Left ventricle myocardium inferior (tissue), 1 donor: ENCODE measurements at regions not wholly inside any gene's neighbourhood (a gene's known extent, or its start where the extent isn't known, plus 50 kb on each side); places are given as distances from the start of the nearest gene placed in this dataset.

ENCODE experiments used
- DNase-seq: peaks from one replicate; pipeline ENCODE4 v3.0.0-alpha.2; 2020
- H3K27ac ChIP-seq: fragments of 200-600 bp; replicated peaks from 2 replicates; pipeline ENCODE4 v1.8.0; 2021
- H3K27me3 ChIP-seq: fragments of 200-600 bp; 2 replicates; pipeline ENCODE4 v1.8.0; 2021; ENCODE audit warnings: low read depth
- H3K36me3 ChIP-seq: fragments of 200-600 bp; 2 replicates; pipeline ENCODE4 v1.8.0; 2021
- H3K4me1 ChIP-seq: fragments of 200-600 bp; 2 replicates; pipeline ENCODE4 v1.8.0; 2021
- H3K4me3 ChIP-seq: fragments of 200-600 bp; 2 replicates; pipeline ENCODE4 v1.8.0; 2021; ENCODE audit warnings: mild to moderate bottlenecking, moderate library complexity
- H3K9me3 ChIP-seq: fragments of 200-600 bp; replicated peaks from 2 replicates; pipeline ENCODE4 v1.8.0; 2021
- intact Hi-C: fragments of 100-400 bp; cut with micrococcal nuclease; formaldehyde crosslinking; loops from one replicate; pipeline ENCODE4 v1.11.0; 2022
- TF ChIP-seq, protein P1 (sequence below): fragments of 200-600 bp; IDR thresholded peaks from 2 replicates; pipeline ENCODE4 v1.8.0; 2021; ENCODE audit warnings: antibody characterized with exemption, mild to moderate bottlenecking, borderline replicate concordance
- donor health status: DM: no; HTN: yes; CAD: no; lungs with severe emphysema.

DNA sequence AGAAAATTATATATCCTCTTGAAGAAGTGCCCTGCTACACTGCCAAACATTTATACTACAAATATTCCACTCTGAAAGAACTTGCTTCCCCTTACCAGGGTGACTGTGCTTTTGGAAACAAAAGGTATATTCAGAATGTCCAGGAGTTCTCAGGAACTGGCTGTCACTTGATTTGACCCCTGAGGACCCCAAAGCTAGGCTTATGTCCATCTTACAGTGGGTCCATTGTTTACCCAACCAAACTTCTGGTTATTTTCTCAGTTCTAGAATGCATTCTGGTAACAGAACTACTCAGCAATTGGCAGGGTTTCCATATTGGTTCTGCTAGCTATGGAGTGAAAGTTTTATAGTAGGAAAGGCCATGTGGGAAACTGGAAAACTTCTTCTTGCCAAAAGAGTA lies 207.1 kb upstream of the KCTD3 start:
- TF ChIP-seq, protein P1, sequence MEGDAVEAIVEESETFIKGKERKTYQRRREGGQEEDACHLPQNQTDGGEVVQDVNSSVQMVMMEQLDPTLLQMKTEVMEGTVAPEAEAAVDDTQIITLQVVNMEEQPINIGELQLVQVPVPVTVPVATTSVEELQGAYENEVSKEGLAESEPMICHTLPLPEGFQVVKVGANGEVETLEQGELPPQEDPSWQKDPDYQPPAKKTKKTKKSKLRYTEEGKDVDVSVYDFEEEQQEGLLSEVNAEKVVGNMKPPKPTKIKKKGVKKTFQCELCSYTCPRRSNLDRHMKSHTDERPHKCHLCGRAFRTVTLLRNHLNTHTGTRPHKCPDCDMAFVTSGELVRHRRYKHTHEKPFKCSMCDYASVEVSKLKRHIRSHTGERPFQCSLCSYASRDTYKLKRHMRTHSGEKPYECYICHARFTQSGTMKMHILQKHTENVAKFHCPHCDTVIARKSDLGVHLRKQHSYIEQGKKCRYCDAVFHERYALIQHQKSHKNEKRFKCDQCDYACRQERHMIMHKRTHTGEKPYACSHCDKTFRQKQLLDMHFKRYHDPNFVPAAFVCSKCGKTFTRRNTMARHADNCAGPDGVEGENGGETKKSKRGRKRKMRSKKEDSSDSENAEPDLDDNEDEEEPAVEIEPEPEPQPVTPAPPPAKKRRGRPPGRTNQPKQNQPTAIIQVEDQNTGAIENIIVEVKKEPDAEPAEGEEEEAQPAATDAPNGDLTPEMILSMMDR: no peak
- Histone ChIP-seq H3K36me3 (no peaks in the 10 kb centered on the region), H3K4me3 (no peak overlapping the region), H3K27me3 (no peaks in the 10 kb centered on the region), H3K4me1 (no peaks in the 10 kb centered on the region), H3K9me3 (peaks cover 31% of the 10 kb centered on the region), H3K27ac (no peak overlapping the region)
- intact Hi-C loops: no loop called here
- no peak for DNase-seq

- Histone ChIP-seq H3K27ac (no peak overlapping the region), H3K27me3 (no peaks in the 10 kb centered on the region), H3K9me3 (peaks cover 38% of the 10 kb centered on the region), H3K4me3 (no peak overlapping the region), H3K36me3 (no peaks in the 10 kb centered on the region), H3K4me1 (no peaks in the 10 kb centered on the region)
- TF ChIP-seq, protein P1: no peak
- no peak for DNase-seq
- intact Hi-C loops: no loop called here
Observed at GRCh38 chr1:215360758-215361157, 206.3 kb upstream of the KCTD3 start.

DNA sequence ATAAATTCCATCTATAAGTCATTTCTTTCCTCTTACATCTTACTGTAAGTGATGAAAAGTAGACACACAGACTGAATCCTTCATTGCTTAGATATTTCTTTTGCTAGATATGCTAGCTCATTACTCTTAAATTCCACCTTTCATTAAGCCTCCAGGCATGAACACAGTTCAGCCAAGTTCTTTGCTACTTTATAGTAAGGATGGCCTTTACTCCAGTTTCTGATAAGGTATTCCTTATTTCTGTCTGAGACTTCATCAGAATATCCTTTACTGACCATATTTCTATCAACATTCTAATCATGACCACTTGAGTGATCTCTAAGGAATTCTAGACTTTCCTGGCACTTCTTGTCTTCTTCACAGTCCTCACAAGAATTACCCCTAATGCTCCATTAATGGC lies 191.7 kb upstream of the KCTD3 start:
- Histone ChIP-seq H3K4me3 (no peak overlapping the region), H3K27ac (no peak overlapping the region), H3K9me3 (peaks cover 4% of the 10 kb centered on the region), H3K27me3 (no peaks in the 10 kb centered on the region), H3K36me3 (no peaks in the 10 kb centered on the region), H3K4me1 (no peaks in the 10 kb centered on the region)
- TF ChIP-seq, protein P1: no peak
- intact Hi-C loops: no loop called here
- DNase-seq: no peak

DNA sequence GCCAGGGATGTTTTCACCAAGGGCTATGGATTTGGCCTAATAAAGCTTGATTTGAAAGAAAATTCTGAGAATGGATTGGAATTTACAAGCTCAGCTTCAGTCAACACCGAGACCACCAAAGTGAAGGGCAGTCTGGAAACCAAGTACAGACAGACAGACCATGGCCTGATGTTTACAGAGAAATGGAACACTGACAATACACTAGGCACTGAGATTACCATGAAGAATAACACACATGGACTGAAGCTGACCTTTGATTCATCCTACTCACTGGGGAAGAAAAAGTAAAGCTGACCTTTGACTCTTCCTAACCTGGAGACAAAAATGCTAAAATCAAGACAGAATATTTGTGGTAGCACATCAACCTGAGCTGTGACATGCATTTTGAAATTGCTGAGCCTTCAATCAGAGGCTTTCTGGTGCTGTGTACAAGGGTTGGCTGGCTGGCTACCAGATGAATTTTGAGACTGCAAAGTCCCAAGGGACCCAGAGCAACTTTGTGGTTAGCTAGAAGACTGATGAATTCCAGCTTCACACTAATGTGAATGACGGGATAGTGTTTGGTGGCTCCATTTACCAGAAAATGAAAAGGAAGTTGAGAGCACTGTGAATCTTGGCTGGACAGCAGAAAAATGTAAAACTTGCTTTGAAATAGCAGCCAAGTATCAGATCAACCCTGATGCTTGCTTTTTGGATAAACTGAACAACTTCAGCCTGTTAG lies 190.4 kb upstream of the KCTD3 start:
- H3K36me3 ChIP-seq: no peaks in the 10 kb centered on the region
- no peak overlapping the region for H3K4me3 ChIP-seq
- TF ChIP-seq, protein P1: no peak
- intact Hi-C loops: no loop called here
- no peaks in the 10 kb centered on the region for H3K27me3 ChIP-seq
- no peaks in the 10 kb centered on the region for H3K9me3 ChIP-seq
- no peaks in the 10 kb centered on the region for H3K4me1 ChIP-seq
- H3K27ac ChIP-seq: no peak overlapping the region
- DNase-seq: no peak

DNA sequence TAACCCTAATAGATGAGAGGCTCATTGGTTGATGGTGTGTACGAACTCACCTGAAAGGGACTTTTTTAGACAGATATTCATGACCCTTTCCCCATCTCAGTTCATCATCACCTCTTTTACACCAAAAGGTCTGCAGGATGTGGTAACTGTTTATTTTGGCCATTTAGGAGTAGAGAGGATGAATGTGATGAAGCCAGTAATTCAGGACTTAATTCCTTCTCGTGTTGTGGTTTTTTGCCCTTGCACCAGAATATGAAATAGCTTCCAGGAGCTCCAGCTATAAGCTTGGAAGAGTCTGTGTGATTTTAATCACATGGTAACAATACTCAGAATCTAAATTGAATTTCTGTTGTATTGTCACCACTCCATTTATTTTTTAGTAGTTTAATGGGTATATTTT lies 189.4 kb upstream of the KCTD3 start:
- Histone ChIP-seq H3K27me3 (no peaks in the 10 kb centered on the region), H3K4me1 (no peaks in the 10 kb centered on the region), H3K27ac (no peak overlapping the region), H3K36me3 (no peaks in the 10 kb centered on the region), H3K9me3 (peaks cover 4% of the 10 kb centered on the region), H3K4me3 (no peak overlapping the region)
- TF ChIP-seq, protein P1: no peak
- no peak for DNase-seq
- intact Hi-C loops: no loop called here
